Fibroblast of the aortic adventitia (primary cell): ENCODE measurements at regions not wholly inside any gene's neighbourhood (a gene's known extent, or its start where the extent isn't known, plus 50 kb on each side); places are given as distances from the start of the nearest gene placed in this dataset.
"Not testable (repeated sequence)": the region's sequence is repeated elsewhere in the genome, so short reads cannot be mapped to it uniquely, and the experiment has no call there.

Source experiments
- DNase-seq: peaks from one replicate; pipeline ENCODE4 v3.0.0-alpha.2; 2010; ENCODE audit warnings: low read depth
- H3K4me3 ChIP-seq: 2 replicates; pipeline ENCODE4 v1.5.1; 2011; ENCODE audit warnings: low read depth, mild to moderate bottlenecking, control low read depth, low read length, moderate library complexity
- CTCF ChIP-seq: IDR thresholded peaks from 2 replicates; pipeline ENCODE4 v1.5.1; 2011; ENCODE audit warnings: mild to moderate bottlenecking, low read length, control low read depth, inconsistent platforms; ENCODE audit not compliant: insufficient read depth

- TF ChIP-seq CTCF, result no peak
- DNase-seq, result peak; percentile 31
- H3K4me3 ChIP-seq, result no peak overlapping the region
Observed at GRCh38 chr20:53655625-53656292, 62.1 kb upstream of the ZNF217 start.

GRCh38 chr20:53654932-53655624 lies 61.4 kb upstream of the ZNF217 start:
- no peak for DNase-seq
- no peak for TF ChIP-seq CTCF
- H3K4me3 ChIP-seq, result no peak overlapping the region

GRCh38 chr20:53654521-53654920 lies 60.9 kb upstream of the ZNF217 start:
- DNase-seq, H3K4me3 ChIP-seq: not testable (repeated sequence)

GRCh38 chr20:53652859-53653517 lies 59.3 kb upstream of the ZNF217 start:
- no peak for TF ChIP-seq CTCF
- peak; percentile 26 for DNase-seq
- no peak overlapping the region for H3K4me3 ChIP-seq

- no peak for DNase-seq
- no peak overlapping the region for H3K4me3 ChIP-seq
- no peak for TF ChIP-seq CTCF
Observed at GRCh38 chr20:53652090-53652858, 58.6 kb upstream of the ZNF217 start.

- not testable (repeated sequence) for DNase-seq, H3K4me3 ChIP-seq
Observed at GRCh38 chr20:53649493-53649892, 55.9 kb upstream of the ZNF217 start.

GRCh38 chr20:53647286-53647821 lies 53.7 kb upstream of the ZNF217 start:
- TF ChIP-seq CTCF, result no peak
- no peak for DNase-seq
- no peak overlapping the region for H3K4me3 ChIP-seq
